ENCODE measurements at regions not wholly inside any gene's neighbourhood (a gene's known extent, or its start where the extent isn't known, plus 50 kb on each side); places are given as distances from the start of the nearest gene placed in this dataset.
A peak's percentile ranks its signal among the peaks of the same experiment; 100 is the strongest.

DNA sequence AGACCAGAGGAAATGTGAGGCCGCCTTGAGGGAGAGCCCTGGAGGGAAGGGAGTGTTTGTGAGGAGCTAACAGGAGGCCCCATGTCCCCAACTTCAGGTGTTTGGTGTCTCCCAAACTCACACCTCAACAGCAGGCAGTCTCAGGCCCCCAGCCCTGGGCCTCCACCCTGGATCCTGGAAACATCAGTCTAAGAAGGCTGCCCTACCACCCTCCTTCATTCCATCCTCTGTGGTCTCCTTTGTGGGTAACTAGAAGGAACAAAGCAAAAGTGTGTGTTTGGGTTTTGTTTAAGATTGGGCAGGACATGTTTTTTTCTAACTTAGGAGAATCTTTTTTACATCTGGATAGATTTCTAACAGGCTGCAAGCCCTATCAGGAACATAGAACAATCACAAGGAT lies 404.3 kb downstream of the BCL11A start:
- DNase-seq: no peak

DNA sequence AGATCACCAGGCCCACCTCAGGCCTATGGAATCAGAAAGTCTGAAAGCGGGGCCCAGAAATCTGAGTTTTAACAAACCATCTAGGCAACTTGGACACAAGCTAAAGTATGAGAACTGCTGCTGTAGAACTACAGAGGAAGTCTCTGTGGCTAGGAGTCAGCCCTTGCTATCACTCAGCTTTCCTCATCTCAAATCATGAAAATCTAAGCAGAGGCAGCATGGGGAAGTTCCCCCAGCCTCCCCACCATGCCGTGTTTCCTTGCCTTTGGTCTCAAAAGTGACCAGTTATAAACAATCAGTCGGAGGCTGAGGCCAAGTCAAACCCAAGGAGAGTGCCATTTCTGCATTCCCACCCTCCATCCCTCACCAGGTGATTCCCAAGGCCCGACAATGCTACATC lies 404.7 kb downstream of the BCL11A start:
- peak; percentile 66 to 69 for DNase-seq

DNA sequence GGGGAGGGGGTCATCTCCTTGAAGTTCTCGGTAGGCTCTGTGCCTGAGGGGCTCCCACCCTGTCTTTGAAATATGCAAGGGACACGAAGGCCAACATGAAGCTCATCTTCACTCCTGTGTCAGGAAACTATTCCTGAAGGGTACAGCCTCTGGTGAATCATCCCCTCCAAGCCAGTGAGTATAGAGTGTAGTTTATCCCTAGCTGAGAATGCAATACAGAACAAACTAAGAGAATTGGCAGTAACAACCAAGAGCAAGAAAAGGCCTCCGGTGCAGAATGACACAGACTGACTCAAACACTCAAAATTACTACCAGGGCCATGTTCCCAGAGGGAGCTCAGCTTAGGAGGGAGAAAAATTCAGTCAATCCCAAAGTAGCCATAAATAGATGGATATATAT lies 413.3 kb downstream of the BCL11A start:
- no peak for DNase-seq

DNA sequence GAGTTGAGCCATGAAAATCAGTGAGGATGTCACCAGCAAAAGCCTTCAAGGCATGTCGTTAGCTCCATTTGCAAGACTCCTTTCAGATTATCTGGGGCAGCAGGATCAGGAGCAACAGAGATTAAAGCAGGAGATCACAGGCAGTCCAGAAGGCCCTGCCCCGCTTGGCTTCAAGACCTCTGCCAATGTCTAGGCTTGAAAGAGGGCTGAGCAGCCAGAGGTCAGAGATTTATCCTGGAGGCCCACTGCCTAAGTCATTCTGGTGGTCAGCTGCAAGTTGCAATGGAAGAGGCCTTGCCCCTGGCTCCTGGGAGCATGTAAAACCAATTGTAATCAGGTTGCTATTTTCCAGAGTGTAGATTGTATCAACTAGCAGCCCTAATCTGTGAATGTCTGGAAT lies 416.5 kb downstream of the BCL11A start:
- no peak for DNase-seq

DNA sequence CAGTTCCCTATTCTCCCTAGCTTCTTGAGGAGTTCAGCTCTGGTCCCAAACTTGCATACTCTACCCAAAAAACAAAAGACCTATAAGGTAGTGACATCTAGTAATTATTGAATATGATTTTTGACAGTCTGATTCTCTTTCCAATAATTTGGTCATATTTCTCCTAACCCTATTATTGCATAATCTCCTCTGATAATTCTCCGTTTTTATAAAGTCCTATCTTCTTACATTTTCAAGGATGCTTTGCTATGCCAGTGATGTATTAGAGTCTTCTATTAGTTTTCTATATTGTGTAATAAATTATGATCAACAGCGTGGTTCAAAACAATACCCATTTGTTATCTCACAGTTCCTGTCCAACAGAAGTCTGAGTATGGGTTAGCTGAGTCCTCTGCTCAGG lies 426.3 kb downstream of the BCL11A start:
- no peak for DNase-seq

DNA sequence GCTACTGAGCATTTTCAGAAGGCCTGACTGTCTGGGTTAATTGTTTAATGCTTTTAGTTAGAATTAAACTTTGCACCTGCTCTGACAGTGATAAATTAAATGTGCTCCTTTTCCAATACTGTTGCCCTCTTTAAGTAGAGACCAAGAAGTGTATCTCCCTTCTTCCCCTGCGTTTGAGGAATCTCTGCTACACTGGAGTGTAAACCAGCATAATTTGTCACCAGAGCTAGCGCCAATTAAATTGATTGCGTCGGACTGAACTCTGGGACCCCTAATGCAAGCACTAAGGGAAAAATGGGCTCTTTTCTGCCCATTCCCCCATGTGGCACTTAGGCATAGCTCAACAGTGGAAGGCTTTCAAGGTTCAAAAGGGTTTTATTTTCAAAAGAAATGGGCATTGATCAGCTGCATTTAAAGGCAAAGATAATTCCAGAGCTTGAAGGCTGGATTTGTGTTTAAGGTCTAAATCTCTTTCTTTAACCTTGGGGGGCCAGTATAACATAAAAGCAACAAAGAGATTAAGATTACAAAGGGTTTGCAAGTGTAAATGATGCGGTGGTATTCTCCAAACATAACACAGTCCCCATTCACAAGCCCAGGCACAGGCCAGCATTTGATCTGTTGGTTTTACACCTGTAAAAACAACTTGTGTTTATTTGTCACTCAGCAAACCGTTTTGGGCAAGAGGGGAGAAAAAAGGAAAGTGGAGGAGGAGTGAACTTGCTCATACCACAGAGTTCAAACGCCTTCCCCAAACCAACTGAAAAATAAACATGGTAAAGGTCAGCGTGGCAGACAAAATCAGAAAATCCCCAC lies 427.6 kb downstream of the BCL11A start:
- no peak for DNase-seq

DNA sequence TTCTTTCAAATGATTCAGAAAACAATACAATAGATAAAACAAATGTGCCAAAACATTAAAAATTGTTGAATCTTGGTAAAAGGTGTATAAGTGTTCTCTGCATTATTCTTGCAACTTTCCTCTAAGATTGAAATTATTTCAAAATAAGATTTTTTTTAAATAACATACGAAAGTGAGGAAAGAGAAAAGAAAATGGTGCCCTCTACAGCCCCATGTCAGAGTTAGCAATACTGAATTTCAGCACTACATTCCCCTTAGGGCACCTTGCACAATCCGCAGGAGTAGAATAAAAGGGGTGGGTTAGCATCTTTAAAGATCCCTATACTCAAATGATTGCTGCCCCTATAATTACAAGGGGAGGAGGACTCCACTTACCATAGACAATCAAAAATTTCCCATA lies 433.7 kb downstream of the BCL11A start:
- peak; percentile 30 to 42 for DNase-seq

DNA sequence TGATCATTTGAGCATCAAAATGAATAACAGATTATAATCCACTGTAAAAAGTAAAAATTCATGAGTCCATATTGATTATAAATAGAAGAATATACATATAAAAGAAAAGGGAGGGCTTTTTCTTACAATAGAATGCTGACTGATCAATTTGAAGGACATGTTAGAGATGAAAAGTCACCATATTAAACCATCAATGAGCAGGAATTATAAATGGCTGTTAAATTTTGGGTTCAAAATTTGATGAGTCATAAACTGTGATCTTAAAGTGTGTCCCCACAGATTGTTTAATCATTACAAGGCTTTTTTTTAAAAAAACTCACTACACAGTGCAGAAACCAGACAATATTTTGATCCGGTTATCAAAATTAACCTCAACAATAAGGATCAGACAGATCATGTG lies 434.5 kb downstream of the BCL11A start:
- DNase-seq: no peak

DNA sequence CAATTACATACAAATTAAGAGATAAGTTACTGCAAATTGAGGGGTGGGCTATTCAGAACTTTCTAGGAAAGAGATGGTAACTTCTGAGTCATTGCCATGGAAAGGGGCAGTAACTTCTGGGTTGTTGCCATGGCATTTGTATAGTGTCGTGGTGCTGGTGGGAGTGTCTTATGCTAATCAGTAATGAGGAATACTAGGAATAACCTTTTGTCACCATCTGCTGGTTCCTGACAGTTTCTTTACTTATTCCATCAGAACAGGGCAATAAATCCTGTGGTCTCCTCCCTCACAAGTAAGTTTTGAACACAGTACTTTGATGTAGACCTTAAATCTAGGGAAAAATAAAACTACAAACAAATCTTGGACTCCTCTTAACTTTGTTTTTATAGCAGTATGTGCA lies 435.4 kb downstream of the BCL11A start:
- peak; percentile 26 to 41 for DNase-seq

DNA sequence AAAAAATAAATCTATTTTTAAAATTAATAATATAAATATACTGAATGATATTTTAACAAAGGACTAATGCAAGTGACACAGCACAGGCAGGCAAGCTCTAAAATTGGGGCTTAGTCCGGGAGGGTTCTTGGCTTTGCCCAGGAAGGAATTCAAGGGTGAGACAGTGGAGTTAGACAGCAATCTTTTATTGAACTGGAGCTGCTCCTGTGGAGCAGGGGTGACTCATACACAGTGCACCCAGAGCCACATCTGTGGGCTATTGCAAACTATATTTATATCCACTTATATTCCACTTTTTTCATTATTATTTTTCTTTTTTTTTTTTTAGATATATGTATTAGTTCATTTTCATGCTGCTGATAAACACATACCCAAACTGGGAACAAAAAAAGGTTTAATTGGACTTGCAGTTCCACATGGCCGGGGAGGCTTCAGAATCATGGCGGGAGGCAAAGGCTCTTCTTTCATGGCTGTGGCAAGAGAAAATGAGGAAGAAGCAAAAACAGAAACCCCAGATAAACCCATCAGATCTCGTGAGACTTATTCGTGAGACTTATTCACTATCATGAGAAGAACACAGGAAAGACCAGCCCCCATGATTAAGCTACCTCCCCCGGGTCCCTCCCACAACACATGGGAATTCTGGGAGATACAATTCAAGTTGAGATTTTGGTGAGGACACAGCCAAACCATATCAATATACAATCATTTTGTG lies 437.1 kb downstream of the BCL11A start:
- DNase-seq: peak; percentile 28 to 33

DNA sequence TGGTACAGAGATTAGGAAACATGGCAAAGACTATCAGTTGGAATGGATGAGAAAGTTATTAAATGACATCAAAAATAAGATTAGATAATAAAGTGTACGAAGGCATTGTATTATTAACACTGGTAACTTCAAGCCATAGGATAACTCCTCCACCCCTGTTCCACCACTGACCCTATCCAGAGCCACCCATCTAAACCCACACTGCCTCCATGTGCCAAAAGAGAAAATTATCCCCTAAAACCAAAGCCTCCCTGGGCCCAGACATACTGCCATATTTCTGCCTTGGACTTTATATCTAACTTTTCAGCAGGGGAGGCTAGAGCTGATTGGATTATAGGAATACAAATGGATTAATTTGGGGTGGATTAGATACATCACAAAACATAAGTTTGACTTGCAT lies 443.7 kb downstream of the BCL11A start:
- DNase-seq: peak in 1 of 2 experiments; percentile 52

DNA sequence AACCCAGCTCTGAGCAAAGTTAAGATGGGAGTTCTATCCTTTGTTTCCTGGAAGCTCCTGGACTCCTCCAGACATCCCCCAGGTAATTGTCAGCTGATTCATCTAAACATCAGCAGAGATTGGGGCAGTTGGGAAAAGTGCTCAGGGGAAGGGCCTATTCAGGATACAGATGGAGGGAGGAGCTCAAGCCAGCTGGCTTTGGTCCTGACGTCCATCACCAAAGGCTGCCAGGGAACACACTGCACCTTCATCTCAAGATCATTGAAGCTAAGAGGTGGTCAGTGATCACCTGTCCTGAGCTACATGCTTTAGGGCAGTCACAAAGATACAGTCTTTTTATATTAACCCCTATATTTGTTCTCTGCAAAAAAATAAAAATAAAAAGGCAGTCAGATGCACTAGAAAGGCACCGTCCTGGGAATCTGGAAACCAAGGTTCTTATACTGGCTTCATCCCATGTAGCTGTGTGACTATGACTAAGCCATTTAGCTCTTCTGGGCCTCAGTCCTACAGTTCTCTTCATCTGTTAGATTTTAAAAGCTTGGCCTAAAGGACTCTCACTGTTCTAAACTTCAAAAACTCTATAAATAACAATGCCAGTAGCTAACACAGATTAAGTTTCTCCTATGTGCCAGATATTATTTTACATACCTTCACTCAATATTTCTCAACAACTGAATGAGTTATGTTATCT lies 446.5 kb downstream of the BCL11A start:
- no peak for DNase-seq

DNA sequence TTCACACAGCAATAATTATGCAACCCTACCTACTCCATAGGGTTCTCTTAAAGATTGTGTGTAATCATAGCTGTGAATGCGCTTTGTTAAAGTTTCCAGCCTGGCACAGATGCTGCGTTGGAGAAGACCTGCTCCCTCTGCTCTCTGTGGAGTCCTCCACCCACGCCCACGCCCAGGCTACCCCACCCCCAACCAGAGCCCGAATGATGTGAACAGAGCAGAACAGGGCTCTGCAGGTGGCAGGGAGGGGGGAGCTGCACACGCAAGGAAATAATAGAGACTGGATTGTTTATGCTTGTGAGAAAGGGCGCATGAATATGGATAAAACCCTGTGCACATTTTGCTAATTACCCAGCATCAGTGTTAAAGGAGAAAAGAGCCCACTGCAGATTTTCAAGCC lies 447.5 kb downstream of the BCL11A start:
- no peak for DNase-seq

DNA sequence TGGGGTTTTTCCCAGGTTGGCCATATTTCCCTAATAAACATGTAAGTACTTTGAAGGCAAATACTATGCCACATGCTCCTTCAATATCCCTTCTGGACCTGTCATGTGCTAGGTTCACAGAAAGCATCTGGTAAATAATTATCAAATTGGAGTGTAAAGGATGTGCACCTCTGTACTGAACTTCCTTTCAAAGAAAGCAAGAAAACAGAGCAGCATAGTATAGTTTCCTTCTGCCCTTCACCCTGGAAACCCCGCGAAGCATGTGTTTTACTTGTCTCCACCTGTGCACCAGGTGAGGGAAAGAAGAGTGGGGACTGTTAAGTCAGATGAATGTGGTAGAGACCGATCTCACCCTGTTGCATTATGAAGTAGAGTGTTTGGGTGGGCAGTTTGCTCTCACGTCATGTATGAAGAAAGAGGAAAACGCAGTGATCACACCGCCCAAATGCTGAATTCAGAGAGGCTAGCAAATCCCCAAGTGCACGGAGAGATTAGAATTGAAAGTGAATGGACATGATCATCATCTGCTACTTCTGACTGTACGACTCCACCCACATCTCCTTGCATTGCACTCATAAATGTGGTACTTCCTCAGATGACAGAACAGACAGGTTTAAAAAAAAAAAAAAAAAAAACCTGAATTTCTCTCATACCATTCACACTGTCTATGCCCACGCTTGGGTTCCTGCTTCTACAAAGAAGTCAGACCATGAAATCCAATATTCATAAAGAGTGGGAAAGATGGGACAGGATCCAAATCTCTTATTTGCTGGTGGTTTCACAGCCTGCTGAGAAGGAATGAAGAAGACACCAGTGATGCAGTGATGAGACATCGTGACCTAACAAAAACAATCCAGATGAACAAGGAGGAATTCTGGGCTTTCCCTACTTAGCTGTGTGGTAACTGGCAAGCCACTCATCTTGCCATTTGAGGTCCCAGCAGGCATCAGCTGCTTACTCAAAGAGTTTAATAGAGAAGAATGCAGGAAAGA lies 448.6 kb downstream of the BCL11A start:
- DNase-seq: peak; percentile 57 to 70

DNA sequence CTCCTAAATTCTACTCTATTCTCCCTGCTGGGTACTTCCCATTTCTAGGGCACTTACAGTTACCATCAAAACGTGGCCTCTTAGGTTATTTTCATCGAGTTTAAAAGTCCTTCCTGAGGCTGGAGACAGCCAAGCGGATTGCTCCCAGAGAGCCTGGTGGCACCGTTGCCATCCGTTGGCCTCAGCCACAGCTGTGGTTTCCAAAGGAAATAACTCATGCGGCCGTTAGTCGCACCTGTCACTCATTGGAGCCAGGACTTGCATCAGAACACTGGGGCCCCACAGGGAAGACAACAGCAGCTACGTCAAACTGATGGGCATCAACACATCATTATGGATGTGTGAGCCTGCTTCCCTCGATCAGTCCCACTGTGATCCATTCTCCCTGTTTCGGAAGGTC lies 453.4 kb downstream of the BCL11A start:
- peak; percentile 97 to 98 for DNase-seq

DNA sequence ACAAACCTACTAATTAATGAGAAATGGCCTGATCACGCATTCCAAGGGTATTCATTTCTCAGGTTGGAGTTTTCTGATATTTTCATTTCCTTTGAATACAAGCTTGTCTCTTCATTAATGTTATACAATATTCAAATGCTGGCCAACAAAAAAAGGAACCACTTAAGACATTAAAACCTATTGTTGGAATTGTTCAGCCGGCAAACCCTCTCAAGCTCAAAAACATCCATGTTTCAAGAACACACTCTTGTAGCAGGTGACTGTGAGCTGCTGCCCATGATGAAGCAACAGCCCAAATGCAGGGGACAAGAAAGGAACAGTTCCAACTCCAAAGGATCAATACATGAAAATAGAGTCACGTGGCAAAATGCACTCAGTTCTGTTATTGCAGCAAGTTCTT lies 454.5 kb downstream of the BCL11A start:
- no peak for DNase-seq

DNA sequence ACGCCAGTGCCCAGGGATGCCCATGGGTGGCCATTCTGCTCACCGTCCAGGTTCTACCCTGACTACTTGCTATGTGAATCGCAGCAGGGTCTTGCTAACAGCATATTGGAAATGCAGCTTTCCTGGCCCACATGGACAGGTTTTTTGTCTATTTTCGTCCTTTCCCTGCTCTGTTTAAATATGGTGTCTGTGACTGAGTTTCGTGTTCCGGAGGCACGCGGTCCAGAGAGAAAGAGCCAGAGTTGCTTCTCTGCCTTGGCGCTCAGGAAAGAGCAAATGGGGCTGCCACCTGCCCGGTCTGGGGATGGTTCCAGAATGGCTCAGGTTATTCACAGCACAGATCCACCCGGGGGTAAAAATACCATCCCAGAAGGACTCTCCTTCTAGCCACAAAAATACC lies 456.2 kb downstream of the BCL11A start:
- DNase-seq: no peak

DNA sequence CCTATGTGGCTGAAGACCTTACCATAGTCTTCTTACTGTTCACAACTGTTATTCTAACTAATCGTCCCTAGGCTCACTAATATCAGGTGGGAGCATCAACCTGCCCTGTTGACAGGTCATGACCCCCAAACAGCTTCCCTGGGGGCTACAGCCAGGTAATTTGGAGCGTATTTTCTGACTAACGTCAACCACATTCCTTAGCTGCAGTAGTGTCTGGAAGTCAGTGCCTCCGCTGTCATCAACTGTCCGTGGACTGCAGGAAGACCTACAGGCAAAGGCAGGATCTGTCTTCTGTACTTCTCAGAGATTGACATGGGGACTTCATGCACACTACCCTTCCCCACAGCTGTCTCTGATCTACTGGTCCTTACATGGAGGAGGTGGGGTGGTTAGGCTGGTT lies 456.9 kb downstream of the BCL11A start:
- no peak for DNase-seq

DNA sequence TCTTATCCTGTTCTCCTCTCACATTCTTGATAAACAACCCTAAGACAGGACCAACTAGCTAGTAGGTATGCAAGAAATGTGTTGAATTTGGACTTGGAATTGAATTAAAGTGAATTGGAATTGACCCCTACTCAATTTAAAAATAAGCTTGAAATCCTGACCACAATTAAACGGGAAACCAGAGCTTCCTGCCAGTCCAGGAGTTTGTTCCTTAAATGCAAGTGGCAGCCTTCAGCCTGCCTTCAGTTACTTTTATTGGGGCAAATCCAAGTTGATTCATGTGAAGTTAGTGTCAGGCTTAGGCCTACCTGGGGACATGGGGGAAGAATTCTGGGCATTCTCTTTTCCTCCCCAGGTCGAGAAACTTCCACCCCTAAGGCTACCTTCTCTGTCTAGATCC lies 457.6 kb downstream of the BCL11A start:
- peak; percentile 66 to 67 for DNase-seq

DNA sequence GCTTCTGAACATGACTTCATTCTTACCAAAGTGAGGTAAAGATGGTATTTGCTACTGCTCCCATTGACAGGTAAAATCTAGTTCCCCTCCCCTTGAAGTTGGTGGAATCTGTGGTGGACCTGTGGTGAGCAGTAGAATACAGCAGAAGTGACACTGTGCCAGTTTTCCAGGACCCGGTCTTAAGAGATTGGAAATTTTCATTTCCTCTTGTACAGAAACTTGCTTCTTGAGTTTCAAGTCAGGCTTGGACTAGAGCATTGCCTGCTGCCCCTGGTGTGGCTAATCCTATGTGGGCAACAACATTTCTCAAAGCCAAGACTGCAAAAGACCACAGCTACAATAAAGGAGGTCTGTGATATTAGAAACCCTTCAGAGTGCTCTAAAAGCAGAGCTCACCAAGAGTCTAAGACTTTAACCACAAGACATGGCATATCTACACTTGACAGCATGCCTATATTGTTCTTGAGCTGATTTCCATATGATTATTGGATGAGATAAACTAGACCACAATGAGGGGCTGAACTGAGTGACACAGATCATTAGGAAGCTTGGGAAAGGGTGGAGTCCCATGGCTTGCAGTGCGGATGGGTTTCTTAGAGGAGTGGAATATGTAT lies 458.1 kb downstream of the BCL11A start:
- DNase-seq: peak; percentile 38 to 77

DNA sequence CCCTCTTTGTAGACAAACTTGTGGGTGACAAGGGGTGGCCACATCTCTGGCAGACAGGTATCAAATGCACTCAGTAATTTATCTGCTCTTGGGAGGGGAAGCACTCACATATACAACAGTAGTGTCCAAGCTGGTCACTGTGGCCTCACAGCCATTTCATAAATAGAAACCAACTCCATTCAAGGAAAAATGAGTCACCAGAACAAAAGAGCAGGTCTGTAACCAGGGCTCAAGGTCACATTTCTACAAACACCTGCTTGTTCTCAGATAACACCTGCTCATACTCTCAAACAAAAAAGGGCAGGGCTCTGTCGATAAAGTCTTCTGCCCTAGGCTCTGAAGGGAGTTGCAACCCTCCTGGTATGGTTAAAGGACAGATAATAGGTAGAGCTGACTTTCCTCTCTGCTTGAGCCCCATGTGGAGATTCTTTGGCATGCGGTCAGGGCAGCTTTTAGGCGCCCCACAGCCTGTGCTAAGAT lies 459.0 kb downstream of the BCL11A start:
- no peak for DNase-seq

DNA sequence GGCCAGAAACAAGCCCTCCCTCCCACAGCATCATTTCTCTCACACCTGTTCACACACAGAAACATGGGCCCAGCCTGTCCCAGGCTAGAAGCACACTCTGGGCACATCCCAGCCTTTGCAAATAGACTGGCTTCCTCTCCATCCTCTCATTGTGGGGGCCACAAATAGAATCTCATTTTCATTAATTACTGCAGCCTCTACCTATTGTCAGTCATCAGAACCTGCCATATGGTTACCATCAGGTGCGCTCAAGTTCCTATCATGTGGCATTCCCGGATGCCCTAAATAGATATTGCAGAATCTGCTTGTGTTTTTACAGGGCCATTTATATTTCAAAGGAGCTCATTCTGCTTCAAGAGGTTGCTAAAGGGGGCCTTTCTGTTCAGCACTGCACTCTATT lies 460.7 kb downstream of the BCL11A start:
- DNase-seq: no peak

Data from Kasumi-1 (cell line).